Fibroblast of skin of scalp (primary cell): ENCODE measurements at regions not wholly inside any gene's neighbourhood (a gene's known extent, or its start where the extent isn't known, plus 50 kb on each side); places are given as distances from the start of the nearest gene placed in this dataset.
"Not testable (repeated sequence)": the region's sequence is repeated elsewhere in the genome, so short reads cannot be mapped to it uniquely, and the experiment has no call there.

Experiments used
- DNase-seq: peaks from one replicate; pipeline ENCODE4 v3.0.0-alpha.2; 2013

- DNase-seq: no peak
Observed at GRCh38 chr2:185268651-185269050, 470.0 kb upstream of the FSIP2 start.

GRCh38 chr2:185274718-185275484, 463.7 kb upstream of the FSIP2 start:
- DNase-seq: no peak

GRCh38 chr2:185275979-185276378, 462.6 kb upstream of the FSIP2 start:
- DNase-seq: not testable (repeated sequence)

- no peak for DNase-seq
Observed at GRCh38 chr2:185278761-185279160, 459.8 kb upstream of the FSIP2 start.

GRCh38 chr2:185279999-185280398, 458.6 kb upstream of the FSIP2 start:
- peak; percentile 2 for DNase-seq

- no peak for DNase-seq
Observed at GRCh38 chr2:185284696-185285095, 453.9 kb upstream of the FSIP2 start.

GRCh38 chr2:185290012-185290411, 448.6 kb upstream of the FSIP2 start:
- not testable (repeated sequence) for DNase-seq

GRCh38 chr2:185291035-185291647, 447.5 kb upstream of the FSIP2 start:
- peak; percentile 54 for DNase-seq

GRCh38 chr2:185299867-185300266, 438.7 kb upstream of the FSIP2 start:
- no peak for DNase-seq

GRCh38 chr2:185306119-185306518, 432.5 kb upstream of the FSIP2 start:
- no peak for DNase-seq

GRCh38 chr2:185316383-185316782, 422.2 kb upstream of the FSIP2 start:
- DNase-seq: no peak

- no peak for DNase-seq
Observed at GRCh38 chr2:185318271-185318724, 420.3 kb upstream of the FSIP2 start.

- DNase-seq: no peak
Observed at GRCh38 chr2:185335879-185336278, 402.7 kb upstream of the FSIP2 start.

- DNase-seq: no peak
Observed at GRCh38 chr2:185337033-185337432, 401.6 kb upstream of the FSIP2 start.

- DNase-seq: no peak
Observed at GRCh38 chr2:185338104-185338503, 400.5 kb upstream of the FSIP2 start.

- no peak for DNase-seq
Observed at GRCh38 chr2:185347445-185347844, 391.2 kb upstream of the FSIP2 start.

GRCh38 chr2:185360776-185361175, 377.8 kb upstream of the FSIP2 start:
- DNase-seq: no peak

- peak; percentile 1 for DNase-seq
Observed at GRCh38 chr2:185372188-185372587, 366.4 kb upstream of the FSIP2 start.

GRCh38 chr2:185373229-185373628, 365.4 kb upstream of the FSIP2 start:
- DNase-seq: no peak

GRCh38 chr2:185374878-185375277, 363.7 kb upstream of the FSIP2 start:
- DNase-seq: no peak

- no peak for DNase-seq
Observed at GRCh38 chr2:185375731-185376130, 362.9 kb upstream of the FSIP2 start.

GRCh38 chr2:185381631-185382030, 357.0 kb upstream of the FSIP2 start:
- DNase-seq: no peak

GRCh38 chr2:185384822-185385560, 353.6 kb upstream of the FSIP2 start:
- peak; percentile 23 for DNase-seq

GRCh38 chr2:185388226-185388625, 350.4 kb upstream of the FSIP2 start:
- no peak for DNase-seq
